Uterus (tissue), 2 donors: ENCODE measurements at regions not wholly inside any gene's neighbourhood (a gene's known extent, or its start where the extent isn't known, plus 50 kb on each side); places are given as distances from the start of the nearest gene placed in this dataset.

ENCODE experiments used
- CTCF ChIP-seq, 4 experiments: fragments of 200-600 bp in 2 of 4; fragments of 450-650 bp in 2 of 4; sonication (generic) in 2 of 4; IDR thresholded peaks; one replicate each; pipeline ENCODE4 v1.5.1; 2016 to 2019; ENCODE audit warnings: antibody characterized with exemption in 4 of 4, mild to moderate bottlenecking in 2 of 4, moderate library complexity in 1 of 4
- POLR2A ChIP-seq, 2 donors: fragments of 450-650 bp; IDR thresholded peaks; one replicate each; pipeline ENCODE4 v1.6.1; 2016; ENCODE audit warnings: antibody characterized with exemption in 2 of 2, mild to moderate bottlenecking in 1 of 2, moderate library complexity in 1 of 2

DNA sequence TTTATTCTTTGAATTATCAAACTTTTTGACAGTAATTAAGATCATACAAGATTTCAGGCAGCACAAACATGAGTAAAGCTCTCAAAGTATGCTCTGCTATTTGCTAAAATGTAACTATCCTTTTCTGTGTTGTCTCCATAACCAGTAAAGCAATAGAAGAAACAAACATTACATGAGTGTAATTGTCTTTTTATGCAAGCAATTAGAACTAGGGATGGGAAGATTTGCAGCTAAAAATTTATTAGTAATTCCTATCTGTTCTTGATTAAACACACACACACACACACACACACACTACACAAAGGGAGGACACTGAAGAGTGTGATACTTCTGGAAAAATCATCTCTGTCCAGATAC is 512.9 kb downstream of the FAT4 start:
- TF ChIP-seq POLR2A (IDR thresholded peaks at IDR 0.05) (no peak), CTCF (IDR thresholded peaks at IDR 0.05) (no peak)
